HK-2 (cell line): ENCODE measurements at regions not wholly inside any gene's neighbourhood (a gene's known extent, or its start where the extent isn't known, plus 50 kb on each side); places are given as distances from the start of the nearest gene placed in this dataset.
A peak's percentile ranks its signal among the peaks of the same experiment; 100 is the strongest.
"Not testable (repeated sequence)": the region's sequence is repeated elsewhere in the genome, so short reads cannot be mapped to it uniquely, and the experiment has no call there.

ENCODE experiments used
- DNase-seq: peaks from one replicate; pipeline ENCODE4 v3.0.0-alpha.2; 2018; ENCODE audit not compliant: unreplicated experiment

- DNase-seq, result no peak
Measured at GRCh38 chr6:144920391-144920961, 635.3 kb downstream of the UTRN start.

- DNase-seq, result no peak
Measured at GRCh38 chr6:144921206-144921975, 636.3 kb downstream of the UTRN start.

DNA sequence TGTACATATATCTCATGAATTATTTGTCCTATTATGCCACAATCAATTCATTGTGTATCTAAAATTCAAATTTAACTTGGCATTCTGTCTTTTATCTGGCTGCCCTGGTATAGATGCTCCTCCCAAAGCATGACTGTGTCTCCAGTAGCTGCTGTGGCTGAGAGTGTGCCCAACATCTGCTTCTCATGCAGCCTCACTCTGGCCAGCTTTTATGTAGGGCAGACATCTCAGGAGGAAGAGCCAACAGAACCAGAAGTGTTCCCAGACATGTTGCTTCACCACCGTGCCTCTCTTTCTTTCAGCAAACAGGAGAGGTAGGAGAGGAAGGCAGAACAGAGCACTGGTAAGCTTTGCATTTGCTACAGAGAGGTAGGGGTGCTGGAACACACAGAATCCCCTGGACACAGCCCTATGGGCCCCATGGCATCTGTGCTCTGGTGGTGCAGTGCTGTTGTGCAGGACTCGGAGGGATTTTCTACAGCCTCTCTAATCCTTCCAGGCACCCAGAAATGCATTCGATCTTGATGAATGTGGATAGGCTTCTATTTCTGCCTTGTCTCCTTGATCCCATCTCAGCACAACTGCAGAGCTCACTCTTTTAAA lies 637.1 kb downstream of the UTRN start:
- no peak for DNase-seq

DNA sequence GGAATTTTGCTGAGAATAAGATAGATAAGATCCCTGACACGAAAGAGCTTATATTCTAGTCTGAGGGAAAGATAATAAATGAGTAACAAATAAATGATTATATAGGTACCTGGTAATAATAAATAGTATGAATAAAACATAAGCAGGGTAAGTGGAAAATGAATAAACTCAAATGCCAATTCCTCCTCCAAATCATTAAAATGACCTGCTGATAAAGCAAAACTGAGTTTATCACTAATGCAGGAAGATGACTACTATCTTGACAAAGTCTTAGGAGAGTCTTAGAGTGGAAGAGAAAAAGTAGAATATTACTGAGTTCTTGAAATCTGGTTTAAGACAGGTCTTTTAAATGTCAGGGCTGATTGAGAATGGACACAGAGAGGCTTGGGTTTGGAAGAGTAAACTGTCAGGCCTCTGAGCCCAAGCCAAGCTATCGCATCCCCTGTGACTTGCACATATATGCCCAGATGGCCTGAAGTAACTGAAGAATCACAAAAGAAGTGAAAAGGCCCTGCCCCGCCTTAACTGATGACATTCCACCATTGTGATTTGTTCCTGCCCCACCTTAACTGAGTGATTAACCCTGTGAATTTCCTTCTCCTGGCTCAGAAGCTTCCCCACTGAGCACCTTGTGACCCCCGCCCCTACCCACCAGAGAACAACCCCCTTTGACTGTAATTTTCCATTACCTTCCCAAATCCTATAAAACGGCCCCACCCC lies 637.8 kb downstream of the UTRN start:
- DNase-seq, result not testable (repeated sequence)

DNA sequence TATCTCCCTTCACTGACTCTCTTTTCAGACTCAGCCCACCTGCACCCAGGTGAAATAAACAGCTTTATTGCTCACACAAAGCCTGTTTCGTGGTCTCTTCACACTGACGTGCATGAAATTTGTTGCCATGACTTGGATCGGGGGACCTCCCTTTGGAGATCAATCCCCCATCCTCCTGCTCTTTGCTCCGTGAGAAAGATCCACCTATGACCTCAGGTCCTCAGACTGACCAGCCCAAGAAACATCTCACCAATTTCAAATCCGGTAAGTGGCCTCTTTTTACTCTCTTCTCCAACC lies 638.3 kb downstream of the UTRN start:
- not testable (repeated sequence) for DNase-seq

GRCh38 chr6:144928847-144929246 lies 643.7 kb downstream of the UTRN start:
- no peak for DNase-seq

DNA sequence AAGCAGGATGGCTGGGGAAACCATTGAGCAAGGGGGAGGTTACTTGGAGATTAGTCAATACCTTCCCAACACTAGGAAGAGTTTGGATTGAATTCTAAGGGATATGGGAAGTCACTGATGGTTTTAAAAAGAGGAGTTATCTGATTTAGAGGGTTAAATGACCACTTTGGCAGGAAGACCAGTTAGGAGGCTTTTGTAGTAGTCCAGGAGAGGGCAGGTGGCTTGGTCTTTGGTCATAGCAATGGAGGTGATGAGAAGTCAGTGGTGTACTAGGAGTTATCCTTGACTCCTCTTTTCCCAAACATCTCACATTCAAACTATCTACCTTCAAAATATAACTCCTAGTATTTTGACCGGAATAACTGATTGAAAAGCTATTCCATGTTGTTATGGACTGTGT lies 644.1 kb downstream of the UTRN start:
- no peak for DNase-seq

DNA sequence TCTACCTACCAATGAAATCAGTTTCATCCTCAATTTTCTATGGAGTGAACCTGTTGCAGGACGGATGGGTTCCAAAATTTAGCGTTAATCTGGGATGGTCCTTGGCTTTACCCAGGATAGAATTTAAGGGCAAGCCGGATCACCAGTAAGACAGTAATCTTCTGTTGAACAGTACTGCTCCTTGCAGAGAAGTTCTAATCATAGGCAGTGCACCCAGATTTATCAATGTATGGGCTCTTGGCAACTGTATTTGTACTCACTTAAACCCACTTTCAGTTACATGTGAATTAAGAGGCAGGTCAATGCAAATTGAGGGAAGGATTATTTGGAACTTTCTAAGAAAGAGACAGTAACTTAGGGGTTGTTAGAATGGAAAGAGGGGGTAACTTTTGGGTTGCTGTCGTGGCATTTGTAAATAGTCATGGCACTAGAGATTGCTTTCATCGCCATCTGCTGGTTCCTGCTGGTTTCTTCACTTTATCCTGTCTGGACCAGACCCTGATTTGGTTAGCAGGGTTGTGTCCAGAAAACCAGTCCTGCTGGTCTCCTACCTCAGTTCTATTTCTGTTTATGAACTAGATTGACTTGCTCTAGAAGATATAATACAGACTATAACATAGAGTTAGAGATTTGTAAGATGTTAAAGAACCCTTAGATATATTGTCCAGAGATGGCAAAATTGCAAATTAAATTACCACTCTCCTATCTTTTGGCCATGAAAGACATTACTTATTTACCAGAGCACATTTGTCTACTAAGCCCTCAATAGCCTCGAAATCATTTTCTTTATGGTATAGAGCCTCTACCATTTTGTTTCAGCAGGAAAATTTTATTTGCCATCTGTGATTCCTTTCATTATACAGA lies 646.3 kb downstream of the UTRN start:
- peak; percentile 13 for DNase-seq

DNA sequence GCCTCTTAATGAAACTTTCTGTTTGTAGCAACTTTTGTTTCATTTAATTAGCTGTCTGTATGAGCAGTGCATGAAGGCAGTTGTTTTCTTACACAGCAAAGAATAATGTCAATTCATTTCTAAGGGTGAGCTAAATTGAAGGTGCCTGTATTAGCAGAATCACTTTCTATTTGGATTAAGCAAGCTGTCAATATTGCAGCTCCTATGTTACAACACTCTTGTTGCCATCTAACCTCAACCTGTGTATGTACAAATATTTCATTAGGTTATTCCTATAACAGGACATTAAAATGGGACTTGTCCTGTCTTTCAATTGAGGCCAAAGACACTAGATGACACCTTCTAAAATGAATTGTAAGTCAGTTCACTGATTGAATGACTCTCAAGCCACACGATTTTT lies 647.5 kb downstream of the UTRN start:
- no peak for DNase-seq

- no peak for DNase-seq
Measured at GRCh38 chr6:144935181-144935580, 650.0 kb downstream of the UTRN start.

- DNase-seq, result no peak
Measured at GRCh38 chr6:144935661-144936060, 650.5 kb downstream of the UTRN start.

DNA sequence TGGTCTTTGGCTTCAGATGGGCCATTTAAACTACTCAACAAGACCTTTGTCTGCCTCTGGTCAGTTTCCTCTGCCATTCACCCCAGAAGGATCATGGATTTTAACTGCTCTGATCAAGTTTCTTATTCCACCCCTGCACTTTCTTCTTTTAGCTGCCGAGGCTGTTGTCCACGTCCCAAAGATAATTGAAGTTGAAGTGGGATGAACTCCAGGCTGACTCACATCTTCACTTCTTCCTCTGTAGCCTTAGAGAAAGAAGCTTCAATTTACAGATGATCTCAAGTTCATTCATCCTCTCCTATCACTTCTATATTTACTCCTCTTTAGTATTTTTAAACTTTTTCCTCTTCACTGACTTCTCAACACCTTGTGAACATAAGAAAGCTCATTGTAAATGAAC lies 651.6 kb downstream of the UTRN start:
- no peak for DNase-seq

GRCh38 chr6:144939921-144940320 lies 654.8 kb downstream of the UTRN start:
- DNase-seq, result no peak

- no peak for DNase-seq
Measured at GRCh38 chr6:144944106-144944505, 659.0 kb downstream of the UTRN start.

DNA sequence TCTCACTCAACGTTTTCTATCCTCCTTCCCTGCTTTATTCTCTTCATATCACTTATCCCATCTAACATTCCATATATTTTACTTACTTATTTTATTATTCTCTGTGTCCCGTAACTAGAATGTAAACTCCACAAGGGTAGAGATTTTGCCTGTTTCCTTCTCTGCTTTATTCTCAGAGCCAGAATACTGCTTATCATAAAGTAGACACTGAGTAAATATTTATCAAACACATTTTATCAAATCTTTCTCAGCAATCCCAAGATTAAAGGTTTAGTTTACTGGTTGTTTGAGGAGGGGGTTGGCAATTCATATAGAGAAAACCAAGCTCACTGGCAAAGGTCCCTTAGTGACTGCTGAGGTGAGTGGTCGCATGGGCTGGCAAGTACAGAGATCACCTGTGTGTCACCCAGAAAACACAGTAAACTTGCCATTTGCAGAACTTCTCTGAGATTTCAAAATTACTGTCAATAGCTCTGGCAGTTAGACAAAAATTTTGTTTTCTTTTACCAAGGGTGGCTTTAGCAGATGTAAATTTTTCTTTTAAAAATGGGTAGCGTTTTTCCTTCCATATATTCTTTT lies 662.4 kb downstream of the UTRN start:
- DNase-seq, result no peak

DNA sequence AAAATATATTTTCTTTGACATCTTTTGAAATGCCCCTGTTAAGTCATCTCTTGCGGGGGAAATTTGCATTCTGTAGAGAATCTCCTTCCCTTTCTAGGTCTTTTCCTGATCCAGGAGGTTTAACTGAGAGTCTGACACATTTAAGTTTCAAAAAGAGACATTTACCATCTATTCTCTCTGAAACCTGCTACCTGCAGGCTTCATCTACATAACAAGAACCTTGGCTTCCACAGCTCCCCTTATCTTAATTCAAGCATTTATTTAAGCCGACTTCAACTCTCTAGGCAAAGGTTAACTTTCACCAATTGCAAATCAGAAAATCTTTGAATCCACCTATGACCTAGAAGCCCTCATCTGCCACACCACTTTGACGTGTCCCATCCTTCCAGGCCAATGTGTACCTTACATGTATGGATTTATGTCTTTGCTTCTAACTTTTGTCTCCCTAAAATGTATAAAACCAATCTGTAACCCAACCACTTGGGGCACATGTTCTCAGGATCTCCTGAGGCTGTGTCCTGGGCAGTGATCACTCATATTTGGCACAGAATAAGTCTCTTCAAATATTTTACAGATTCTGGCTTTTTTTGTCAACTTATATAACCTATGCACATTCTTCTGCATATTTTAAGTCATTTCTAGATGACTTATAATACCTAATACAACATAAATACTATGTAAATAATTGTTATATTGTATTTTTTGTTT lies 666.7 kb downstream of the UTRN start:
- DNase-seq, result no peak

- DNase-seq, result no peak
Measured at GRCh38 chr6:144952456-144953240, 667.5 kb downstream of the UTRN start.

- DNase-seq, result peak; percentile 50
Measured at GRCh38 chr6:144953552-144954240, 668.6 kb downstream of the UTRN start.

DNA sequence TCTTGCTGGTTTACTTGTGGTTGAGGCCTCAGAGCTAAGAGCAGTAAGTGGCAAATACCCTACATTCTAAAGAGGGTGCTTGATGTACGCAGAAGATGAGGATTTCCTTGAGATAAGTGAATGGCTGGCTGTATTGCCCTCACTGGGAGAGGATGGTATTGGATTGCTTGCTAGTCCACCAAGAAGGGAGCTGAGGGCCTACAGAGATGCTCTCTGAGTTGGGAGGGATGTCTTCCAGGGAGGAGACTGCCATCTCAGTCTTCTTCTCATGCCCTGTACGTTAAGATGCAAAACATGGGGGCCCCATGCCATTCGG lies 669.1 kb downstream of the UTRN start:
- DNase-seq, result no peak

DNA sequence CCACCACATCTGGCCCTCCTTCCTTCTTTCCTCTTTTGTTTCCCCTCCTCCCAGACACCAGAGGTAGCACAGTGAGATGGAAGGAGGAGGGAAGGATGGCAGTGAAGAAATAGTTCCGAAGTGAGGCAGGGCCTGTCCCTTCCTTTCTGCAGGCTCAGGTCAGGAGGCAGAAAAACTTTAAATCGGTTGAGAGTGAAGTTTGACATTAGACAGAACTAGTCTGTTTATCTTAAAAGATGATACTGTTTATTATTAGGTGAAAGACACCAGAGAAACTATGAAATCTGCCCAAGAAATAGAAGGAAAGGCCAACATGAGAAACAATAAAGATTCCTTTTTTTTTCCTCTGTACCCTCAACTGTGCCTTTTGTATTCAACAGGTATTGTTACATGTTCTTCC lies 670.3 kb downstream of the UTRN start:
- no peak for DNase-seq
